GM18505 (cell line): ENCODE measurements at regions not wholly inside any gene's neighbourhood (a gene's known extent, or its start where the extent isn't known, plus 50 kb on each side); places are given as distances from the start of the nearest gene placed in this dataset.

ENCODE experiments used
- ATAC-seq: cut with Tn5 transposase; IDR thresholded peaks from one replicate; pipeline ENCODE4 v1.9.1; 2021; ENCODE audit not compliant: unreplicated experiment
- POLR2A ChIP-seq: IDR thresholded peaks from 4 replicates; pipeline ENCODE4 v1.6.1; 2011; ENCODE audit warnings: borderline replicate concordance; ENCODE audit not compliant: insufficient read depth, insufficient read length; ENCODE audit errors: extremely low read depth

- TF ChIP-seq POLR2A: no peak
- no peak for ATAC-seq
These were observed 118.1 kb upstream of the TLR3 start for GRCh38 chr4:185950891-185951290.

DNA sequence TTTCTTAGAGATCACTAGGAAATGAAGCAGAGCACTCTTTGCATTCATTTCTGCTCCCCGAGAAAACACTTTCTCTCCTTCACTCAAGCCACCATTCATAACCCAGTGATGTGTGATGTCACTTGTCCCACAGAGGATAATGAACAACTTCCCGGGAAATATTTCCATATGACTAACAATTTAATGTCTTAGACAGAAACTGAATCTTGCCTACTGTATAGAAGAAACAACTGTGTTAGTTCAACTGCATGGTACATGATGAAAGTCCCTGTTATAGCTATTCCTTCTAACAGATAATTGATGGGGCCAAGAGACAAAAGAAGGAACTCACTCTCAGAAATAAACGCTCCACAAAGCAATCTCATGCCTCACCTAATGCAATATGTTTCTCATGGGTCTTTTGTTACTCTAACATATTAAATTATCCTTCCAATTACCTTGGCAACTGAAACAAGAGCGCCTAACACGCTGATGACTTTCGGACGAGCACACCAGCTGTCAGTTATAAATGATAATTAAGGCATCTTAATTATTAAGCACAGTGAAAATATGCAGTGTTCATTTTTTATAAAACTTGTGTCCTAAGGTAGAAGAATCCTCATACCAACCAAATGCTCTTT lies 113.7 kb upstream of the TLR3 start:
- no peak for TF ChIP-seq POLR2A
- no peak for ATAC-seq

DNA sequence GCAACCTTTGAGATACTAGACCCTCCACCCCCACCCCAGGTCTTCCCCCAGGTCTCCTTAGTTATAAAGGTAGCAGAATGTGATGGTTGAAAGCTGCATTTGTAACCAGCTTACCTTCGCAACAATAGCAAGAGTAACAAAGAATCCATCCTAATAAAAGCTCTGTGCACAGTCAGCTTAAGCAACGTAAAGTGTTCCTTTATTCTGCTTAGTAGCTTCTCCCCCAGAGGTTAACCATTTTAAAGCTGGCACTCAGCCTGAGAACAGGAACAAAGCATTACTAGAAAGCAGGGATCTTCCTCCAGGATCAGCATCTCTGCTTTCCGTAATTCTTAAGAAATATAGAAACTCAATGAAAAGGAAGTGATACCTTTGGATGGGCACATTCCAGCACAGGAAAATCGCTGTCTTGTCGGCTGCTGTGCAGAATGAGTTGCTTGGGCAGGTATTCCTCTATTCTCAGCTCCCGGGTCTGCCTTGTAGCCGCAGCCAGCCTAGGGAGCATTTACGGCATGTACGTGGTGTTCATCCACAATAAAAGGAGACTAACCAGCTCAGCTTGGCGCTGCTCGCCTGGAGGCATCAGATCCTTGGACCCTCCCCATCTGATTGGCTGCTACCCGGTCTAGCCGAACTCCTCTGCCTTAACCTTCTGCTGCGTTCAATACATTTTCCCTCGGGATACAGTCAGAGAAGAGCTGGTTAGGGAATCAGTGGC lies 113.0 kb upstream of the TLR3 start:
- no peak for ATAC-seq
- no peak for TF ChIP-seq POLR2A

GRCh38 chr4:185956544-185956940 lies 112.4 kb upstream of the TLR3 start:
- ATAC-seq: no peak
- TF ChIP-seq POLR2A: no peak

DNA sequence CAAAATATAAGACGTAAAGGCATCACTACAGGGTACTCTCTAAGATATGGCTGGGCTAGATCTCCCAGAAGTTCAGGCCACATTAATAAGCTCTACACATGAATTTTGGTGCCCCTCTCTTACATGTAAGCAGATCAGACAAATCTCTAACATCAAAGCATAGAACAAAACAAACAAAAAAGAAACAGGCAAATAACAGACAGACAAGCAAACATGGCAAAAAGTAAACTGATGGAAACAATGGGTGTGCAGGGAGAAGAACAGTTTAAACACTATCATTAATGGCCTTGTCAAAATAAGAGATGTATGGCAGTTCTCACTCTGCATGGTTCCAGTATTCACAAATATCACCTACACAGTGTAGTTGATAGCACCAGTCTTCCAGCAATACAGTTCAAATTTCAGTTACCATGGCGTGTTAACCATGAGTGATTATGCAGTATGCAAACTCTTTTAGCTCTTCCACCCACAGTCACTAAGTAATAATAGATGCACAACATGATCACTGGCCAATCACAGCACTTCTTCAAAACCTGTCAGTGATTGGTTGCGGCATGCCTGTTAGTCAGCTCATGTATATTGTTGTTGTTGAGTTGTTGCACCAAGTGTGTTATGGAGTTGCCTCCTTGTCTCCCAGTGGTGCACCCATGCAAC lies 110.7 kb upstream of the TLR3 start:
- no peak for TF ChIP-seq POLR2A
- ATAC-seq: no peak

- ATAC-seq: peak; percentile 52
- no peak for TF ChIP-seq POLR2A
These were observed 103.3 kb upstream of the TLR3 start for GRCh38 chr4:185965426-185966384.

GRCh38 chr4:185966549-185966948 lies 102.4 kb upstream of the TLR3 start:
- ATAC-seq: no peak

GRCh38 chr4:185966997-185967775 lies 101.8 kb upstream of the TLR3 start:
- TF ChIP-seq POLR2A: no peak
- no peak for ATAC-seq

More at GRCh38 chr4:185966549-185966948, 102.4 kb upstream of the TLR3 start:
- no peak for TF ChIP-seq POLR2A

GRCh38 chr4:185969657-185970056 lies 99.3 kb upstream of the TLR3 start:
- ATAC-seq: no peak
- no peak for TF ChIP-seq POLR2A

DNA sequence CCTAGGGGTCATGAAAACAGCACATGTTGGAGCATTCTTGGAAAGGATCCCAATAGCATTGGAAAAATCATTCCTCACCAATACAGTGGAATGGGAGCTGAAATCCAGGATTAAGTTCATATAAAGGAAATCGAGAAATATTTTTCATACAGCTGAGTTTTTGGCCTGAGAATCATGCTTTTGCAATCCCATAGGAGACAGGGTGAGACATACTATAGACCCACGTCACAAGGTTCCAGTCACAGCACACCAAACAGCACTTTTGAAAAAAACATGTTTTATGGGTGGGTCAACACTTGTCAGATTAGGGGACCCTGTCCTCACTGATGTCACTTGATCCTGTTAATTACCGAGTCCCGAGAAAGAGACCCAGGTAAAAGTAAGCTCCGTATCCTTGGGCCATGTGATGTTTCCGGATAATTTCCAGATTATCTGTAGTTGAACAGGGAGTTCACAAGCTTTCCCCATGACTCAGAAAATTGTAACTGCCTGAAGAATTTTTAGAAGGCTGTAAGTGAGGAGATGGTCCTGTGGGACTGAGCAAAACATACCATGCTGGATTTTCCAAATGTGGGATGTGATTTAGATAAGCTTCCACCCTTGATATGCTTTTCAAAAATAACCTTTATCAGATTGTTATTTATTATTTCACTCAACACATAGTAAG lies 80.9 kb upstream of the TLR3 start:
- ATAC-seq: no peak

GRCh38 chr4:185991770-185992169 lies 77.2 kb upstream of the TLR3 start:
- TF ChIP-seq POLR2A: no peak
- no peak for ATAC-seq

More for the DNA sequence above, 80.9 kb upstream of the TLR3 start:
- no peak for TF ChIP-seq POLR2A

- no peak for TF ChIP-seq POLR2A
- ATAC-seq: no peak
These were observed 76.4 kb upstream of the TLR3 start for GRCh38 chr4:185992585-185992984.
